Left ventricle myocardium inferior (tissue), 1 donor: ENCODE measurements at regions not wholly inside any gene's neighbourhood (a gene's known extent, or its start where the extent isn't known, plus 50 kb on each side); places are given as distances from the start of the nearest gene placed in this dataset.

Experiments used
- DNase-seq: peaks from one replicate; pipeline ENCODE4 v3.0.0-alpha.2; 2020
- H3K27ac ChIP-seq: fragments of 200-600 bp; replicated peaks from 2 replicates; pipeline ENCODE4 v1.8.0; 2021
- H3K27me3 ChIP-seq: fragments of 200-600 bp; 2 replicates; pipeline ENCODE4 v1.8.0; 2021; ENCODE audit warnings: low read depth
- H3K36me3 ChIP-seq: fragments of 200-600 bp; 2 replicates; pipeline ENCODE4 v1.8.0; 2021
- H3K4me1 ChIP-seq: fragments of 200-600 bp; 2 replicates; pipeline ENCODE4 v1.8.0; 2021
- H3K4me3 ChIP-seq: fragments of 200-600 bp; 2 replicates; pipeline ENCODE4 v1.8.0; 2021; ENCODE audit warnings: mild to moderate bottlenecking, moderate library complexity
- H3K9me3 ChIP-seq: fragments of 200-600 bp; replicated peaks from 2 replicates; pipeline ENCODE4 v1.8.0; 2021
- CTCF ChIP-seq: fragments of 200-600 bp; IDR thresholded peaks from 2 replicates; pipeline ENCODE4 v1.8.0; 2021; ENCODE audit warnings: antibody characterized with exemption, mild to moderate bottlenecking, borderline replicate concordance
- intact Hi-C: fragments of 100-400 bp; cut with micrococcal nuclease; formaldehyde crosslinking; loops from one replicate; pipeline ENCODE4 v1.11.0; 2022
- donor health status: DM: no; HTN: yes; CAD: no; lungs with severe emphysema.

DNA sequence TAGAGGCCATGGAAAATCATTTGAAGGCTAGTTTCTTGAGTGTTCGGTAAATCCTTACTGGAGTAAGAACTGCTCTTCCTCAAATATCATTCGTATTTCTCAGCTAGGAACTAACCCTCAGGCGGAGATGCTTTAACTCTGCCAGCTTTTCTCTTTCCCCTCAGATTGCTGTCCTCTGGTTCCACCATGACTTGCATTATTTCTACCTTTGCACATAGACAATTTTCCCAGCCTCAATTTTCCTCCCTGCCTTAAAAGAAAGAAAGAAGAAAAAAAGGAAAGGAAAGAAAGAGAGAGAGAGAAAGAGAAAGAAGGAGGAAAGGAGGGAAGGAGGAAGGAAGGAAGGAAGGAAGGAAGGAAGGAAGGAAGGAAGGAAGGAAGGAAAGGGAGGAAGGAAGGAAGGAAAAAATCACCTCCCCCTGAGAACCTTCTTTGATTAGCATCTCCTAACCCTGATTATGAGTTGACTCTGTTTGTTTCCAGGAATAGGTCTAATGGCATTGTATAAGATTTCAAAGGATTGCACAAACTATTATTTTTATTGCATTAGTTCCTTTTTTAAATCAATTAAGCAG is 123.3 kb upstream of the FAM204A start:
- intact Hi-C loops: no loop called here
- DNase-seq: no peak
- H3K9me3 ChIP-seq: no peaks in the 10 kb centered on the region
- H3K27me3 ChIP-seq: peaks cover 89% of the 10 kb centered on the region
- no peaks in the 10 kb centered on the region for H3K4me1 ChIP-seq
- no peaks in the 10 kb centered on the region for H3K36me3 ChIP-seq
- no peak for TF ChIP-seq CTCF
- no peak overlapping the region for H3K4me3 ChIP-seq
- H3K27ac ChIP-seq: no peak overlapping the region

GRCh38 chr10:118463740-118464139 is 121.6 kb upstream of the FAM204A start:
- intact Hi-C loops: no loop called here
- H3K4me3 ChIP-seq: no peak overlapping the region
- no peak overlapping the region for H3K27ac ChIP-seq
- DNase-seq: no peak
- no peaks in the 10 kb centered on the region for H3K36me3 ChIP-seq
- peaks cover 3% of the 10 kb centered on the region for H3K4me1 ChIP-seq
- peaks cover 93% of the 10 kb centered on the region for H3K27me3 ChIP-seq
- H3K9me3 ChIP-seq: no peaks in the 10 kb centered on the region
- no peak for TF ChIP-seq CTCF

GRCh38 chr10:118462401-118462800 is 120.3 kb upstream of the FAM204A start:
- Histone ChIP-seq H3K4me3 (no peak overlapping the region), H3K27me3 (peaks cover 92% of the 10 kb centered on the region), H3K27ac (no peak overlapping the region), H3K36me3 (no peaks in the 10 kb centered on the region), H3K4me1 (peaks cover 3% of the 10 kb centered on the region), H3K9me3 (no peaks in the 10 kb centered on the region)
- TF ChIP-seq CTCF: no peak
- intact Hi-C loops: no loop called here
- no peak for DNase-seq

- peaks cover 3% of the 10 kb centered on the region for H3K4me1 ChIP-seq
- peak; percentile 84 for TF ChIP-seq CTCF
- no peak overlapping the region for H3K27ac ChIP-seq
- H3K36me3 ChIP-seq: no peaks in the 10 kb centered on the region
- DNase-seq: peak; percentile 19
- intact Hi-C loops: no loop called here
- H3K9me3 ChIP-seq: no peaks in the 10 kb centered on the region
- H3K4me3 ChIP-seq: no peak overlapping the region
- H3K27me3 ChIP-seq: peaks cover 82% of the 10 kb centered on the region
Observed at GRCh38 chr10:118459642-118460193, 117.6 kb upstream of the FAM204A start.

DNA sequence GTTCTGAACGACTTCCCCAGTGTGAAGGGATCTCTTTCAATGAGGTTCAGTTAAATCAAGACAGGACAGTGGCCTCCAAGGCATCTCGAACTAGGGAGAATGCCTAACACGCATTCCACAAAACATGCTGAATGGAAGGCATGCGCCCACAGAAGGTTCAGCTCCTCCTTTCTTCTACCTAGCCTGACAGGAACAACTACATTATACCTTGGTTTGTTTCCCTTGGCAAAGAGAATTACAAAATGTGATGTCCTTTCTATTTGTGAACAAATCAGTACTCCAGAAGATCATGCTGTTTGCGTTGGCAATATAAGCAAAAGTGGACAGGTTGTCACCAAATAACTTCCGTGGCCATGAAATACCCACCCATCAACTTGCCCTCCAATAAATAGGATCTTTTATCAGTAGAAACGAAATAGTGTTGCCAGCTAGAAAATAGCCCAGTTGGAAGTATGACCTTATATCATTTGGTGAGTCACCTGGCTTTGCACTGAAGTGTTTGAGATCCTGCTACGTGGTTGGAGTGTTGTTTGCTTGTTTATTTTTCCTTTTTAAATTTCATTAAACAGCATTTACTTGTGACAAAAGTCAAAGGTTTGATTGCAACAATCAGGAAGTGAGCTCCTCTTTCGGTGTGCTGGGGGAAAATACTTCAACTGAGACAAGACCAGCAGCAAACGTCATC is 117.0 kb upstream of the FAM204A start:
- DNase-seq: no peak
- no peaks in the 10 kb centered on the region for H3K9me3 ChIP-seq
- no peak overlapping the region for H3K4me3 ChIP-seq
- H3K36me3 ChIP-seq: no peaks in the 10 kb centered on the region
- peaks cover 76% of the 10 kb centered on the region for H3K27me3 ChIP-seq
- peaks cover 3% of the 10 kb centered on the region for H3K4me1 ChIP-seq
- intact Hi-C loops: no loop called here
- no peak overlapping the region for H3K27ac ChIP-seq
- TF ChIP-seq CTCF: no peak
